ENCODE measurements at regions not wholly inside any gene's neighbourhood (a gene's known extent, or its start where the extent isn't known, plus 50 kb on each side); places are given as distances from the start of the nearest gene placed in this dataset.

GRCh38 chr10:89979726-89980125, 278.3 kb downstream of the KIF20B start:
- H3K27ac ChIP-seq (ENCODE audit: low read depth in 1 of 2, low read length in 2 of 2) = no peak overlapping the region
- TF ChIP-seq SP1 (IDR thresholded peaks at IDR 0.05) (no peak), NR2F2 (IDR thresholded peaks at IDR 0.05) (no peak), GABPA (IDR thresholded peaks at IDR 0.05 in 1 of 2, conservative IDR thresholded peaks at IDR 0.05 in 1 of 2) (no peak), TAF1 (conservative IDR thresholded peaks at IDR 0.05) (no peak), JUND (IDR thresholded peaks at IDR 0.05) (no peak), FOXA1 (IDR thresholded peaks at IDR 0.05) (no peak), RAD21 (IDR thresholded peaks at IDR 0.05) (no peak), YY1 (IDR thresholded peaks at IDR 0.05) (no peak), RXRA (IDR thresholded peaks at IDR 0.05) (no peak), ATF3 (IDR thresholded peaks at IDR 0.05) (no peak), HNF4G (IDR thresholded peaks at IDR 0.05) (no peak)
- no peaks in the 10 kb centered on the region for H3K27me3 ChIP-seq (ENCODE audit: control insufficient read depth in 4 of 4, insufficient read depth in 4 of 4, low read length in 3 of 4)
- no peak overlapping the region for H3K4me3 ChIP-seq (ENCODE audit: low read depth in 1 of 3, low read length in 3 of 3)
- no peaks in the 10 kb centered on the region for H3K9me3 ChIP-seq (ENCODE audit: control insufficient read depth in 4 of 4, low read length in 3 of 4)
- no peaks in the 10 kb centered on the region for H3K36me3 ChIP-seq (ENCODE audit: control insufficient read depth in 4 of 4, insufficient read depth in 3 of 4, low read depth in 1 of 4, low read length in 3 of 4)
- no peak for DNase-seq (ENCODE audit: low spot score)
- 59% methylated on average over 1 of the region's 1 CpG for WGBS
- H3K9ac ChIP-seq (ENCODE audit: low read depth in 1 of 2, low read length in 2 of 2) = no peak overlapping the region
- H3K4me1 ChIP-seq (ENCODE audit: control insufficient read depth in 4 of 4, insufficient read depth in 4 of 4, low read length in 3 of 4) = no peaks in the 10 kb centered on the region

- Histone ChIP-seq H3K9me3 (ENCODE audit: control insufficient read depth in 4 of 4, low read length in 3 of 4) (no peaks in the 10 kb centered on the region), H3K27ac (ENCODE audit: low read depth in 1 of 2, low read length in 2 of 2) (no peak overlapping the region), H3K36me3 (ENCODE audit: control insufficient read depth in 4 of 4, insufficient read depth in 3 of 4, low read depth in 1 of 4, low read length in 3 of 4) (no peaks in the 10 kb centered on the region), H3K9ac (ENCODE audit: low read depth in 1 of 2, low read length in 2 of 2) (no peak overlapping the region), H3K4me1 (ENCODE audit: control insufficient read depth in 4 of 4, insufficient read depth in 4 of 4, low read length in 3 of 4) (no peaks in the 10 kb centered on the region), H3K4me3 (ENCODE audit: low read depth in 1 of 3, low read length in 3 of 3) (no peak overlapping the region), H3K27me3 (ENCODE audit: control insufficient read depth in 4 of 4, insufficient read depth in 4 of 4, low read length in 3 of 4) (no peaks in the 10 kb centered on the region)
- WGBS = 73% methylated on average over 2 of the region's 2 CpGs
- TF ChIP-seq YY1 (IDR thresholded peaks at IDR 0.05) (no peak), ATF3 (IDR thresholded peaks at IDR 0.05) (no peak), RAD21 (IDR thresholded peaks at IDR 0.05) (no peak), EGR1 (IDR thresholded peaks at IDR 0.05; ENCODE audit: low read depth in 2 of 2) (no peak), JUND (IDR thresholded peaks at IDR 0.05) (no peak), TAF1 (conservative IDR thresholded peaks at IDR 0.05) (no peak)
- TF ChIP-seq, protein P1, sequence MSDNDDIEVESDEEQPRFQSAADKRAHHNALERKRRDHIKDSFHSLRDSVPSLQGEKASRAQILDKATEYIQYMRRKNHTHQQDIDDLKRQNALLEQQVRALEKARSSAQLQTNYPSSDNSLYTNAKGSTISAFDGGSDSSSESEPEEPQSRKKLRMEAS (IDR thresholded peaks at IDR 0.05) = no peak
- TF ChIP-seq, protein P2, sequence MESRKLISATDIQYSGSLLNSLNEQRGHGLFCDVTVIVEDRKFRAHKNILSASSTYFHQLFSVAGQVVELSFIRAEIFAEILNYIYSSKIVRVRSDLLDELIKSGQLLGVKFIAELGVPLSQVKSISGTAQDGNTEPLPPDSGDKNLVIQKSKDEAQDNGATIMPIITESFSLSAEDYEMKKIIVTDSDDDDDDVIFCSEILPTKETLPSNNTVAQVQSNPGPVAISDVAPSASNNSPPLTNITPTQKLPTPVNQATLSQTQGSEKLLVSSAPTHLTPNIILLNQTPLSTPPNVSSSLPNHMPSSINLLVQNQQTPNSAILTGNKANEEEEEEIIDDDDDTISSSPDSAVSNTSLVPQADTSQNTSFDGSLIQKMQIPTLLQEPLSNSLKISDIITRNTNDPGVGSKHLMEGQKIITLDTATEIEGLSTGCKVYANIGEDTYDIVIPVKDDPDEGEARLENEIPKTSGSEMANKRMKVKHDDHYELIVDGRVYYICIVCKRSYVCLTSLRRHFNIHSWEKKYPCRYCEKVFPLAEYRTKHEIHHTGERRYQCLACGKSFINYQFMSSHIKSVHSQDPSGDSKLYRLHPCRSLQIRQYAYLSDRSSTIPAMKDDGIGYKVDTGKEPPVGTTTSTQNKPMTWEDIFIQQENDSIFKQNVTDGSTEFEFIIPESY (IDR thresholded peaks at IDR 0.05) = no peak
- no peak for DNase-seq (ENCODE audit: low spot score)
Measured at GRCh38 chr10:89980166-89980565, 278.8 kb downstream of the KIF20B start.

- no peaks in the 10 kb centered on the region for H3K4me1 ChIP-seq (ENCODE audit: control insufficient read depth in 4 of 4, insufficient read depth in 4 of 4, low read length in 3 of 4)
- H3K27ac ChIP-seq (ENCODE audit: low read depth in 1 of 2, low read length in 2 of 2) = no peak overlapping the region
- H3K9me3 ChIP-seq (ENCODE audit: control insufficient read depth in 4 of 4, low read length in 3 of 4) = no peaks in the 10 kb centered on the region
- 47% methylated on average over 3 of the region's 3 CpGs for WGBS
- H3K4me3 ChIP-seq (ENCODE audit: low read depth in 1 of 3, low read length in 3 of 3) = no peak overlapping the region
- no peaks in the 10 kb centered on the region for H3K36me3 ChIP-seq (ENCODE audit: control insufficient read depth in 4 of 4, insufficient read depth in 3 of 4, low read depth in 1 of 4, low read length in 3 of 4)
- no peak for DNase-seq (ENCODE audit: low spot score)
- H3K27me3 ChIP-seq (ENCODE audit: control insufficient read depth in 4 of 4, insufficient read depth in 4 of 4, low read length in 3 of 4) = no peaks in the 10 kb centered on the region
- no peak overlapping the region for H3K9ac ChIP-seq (ENCODE audit: low read depth in 1 of 2, low read length in 2 of 2)
- TF ChIP-seq HNF4G (IDR thresholded peaks at IDR 0.05) (no peak), FOXA2 (IDR thresholded peaks at IDR 0.05) (no peak), SP1 (IDR thresholded peaks at IDR 0.05) (no peak), NR2F2 (IDR thresholded peaks at IDR 0.05) (no peak), YY1 (IDR thresholded peaks at IDR 0.05) (no peak), FOXA1 (IDR thresholded peaks at IDR 0.05) (no peak), JUND (IDR thresholded peaks at IDR 0.05) (no peak), RAD21 (IDR thresholded peaks at IDR 0.05) (no peak), EGR1 (IDR thresholded peaks at IDR 0.05; ENCODE audit: low read depth in 2 of 2) (no peak)
- TF ChIP-seq, protein P3, sequence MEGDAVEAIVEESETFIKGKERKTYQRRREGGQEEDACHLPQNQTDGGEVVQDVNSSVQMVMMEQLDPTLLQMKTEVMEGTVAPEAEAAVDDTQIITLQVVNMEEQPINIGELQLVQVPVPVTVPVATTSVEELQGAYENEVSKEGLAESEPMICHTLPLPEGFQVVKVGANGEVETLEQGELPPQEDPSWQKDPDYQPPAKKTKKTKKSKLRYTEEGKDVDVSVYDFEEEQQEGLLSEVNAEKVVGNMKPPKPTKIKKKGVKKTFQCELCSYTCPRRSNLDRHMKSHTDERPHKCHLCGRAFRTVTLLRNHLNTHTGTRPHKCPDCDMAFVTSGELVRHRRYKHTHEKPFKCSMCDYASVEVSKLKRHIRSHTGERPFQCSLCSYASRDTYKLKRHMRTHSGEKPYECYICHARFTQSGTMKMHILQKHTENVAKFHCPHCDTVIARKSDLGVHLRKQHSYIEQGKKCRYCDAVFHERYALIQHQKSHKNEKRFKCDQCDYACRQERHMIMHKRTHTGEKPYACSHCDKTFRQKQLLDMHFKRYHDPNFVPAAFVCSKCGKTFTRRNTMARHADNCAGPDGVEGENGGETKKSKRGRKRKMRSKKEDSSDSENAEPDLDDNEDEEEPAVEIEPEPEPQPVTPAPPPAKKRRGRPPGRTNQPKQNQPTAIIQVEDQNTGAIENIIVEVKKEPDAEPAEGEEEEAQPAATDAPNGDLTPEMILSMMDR (IDR thresholded peaks at IDR 0.05; ENCODE audit: low read depth, low read length, missing input control) = no peak
- TF ChIP-seq, protein P4, sequence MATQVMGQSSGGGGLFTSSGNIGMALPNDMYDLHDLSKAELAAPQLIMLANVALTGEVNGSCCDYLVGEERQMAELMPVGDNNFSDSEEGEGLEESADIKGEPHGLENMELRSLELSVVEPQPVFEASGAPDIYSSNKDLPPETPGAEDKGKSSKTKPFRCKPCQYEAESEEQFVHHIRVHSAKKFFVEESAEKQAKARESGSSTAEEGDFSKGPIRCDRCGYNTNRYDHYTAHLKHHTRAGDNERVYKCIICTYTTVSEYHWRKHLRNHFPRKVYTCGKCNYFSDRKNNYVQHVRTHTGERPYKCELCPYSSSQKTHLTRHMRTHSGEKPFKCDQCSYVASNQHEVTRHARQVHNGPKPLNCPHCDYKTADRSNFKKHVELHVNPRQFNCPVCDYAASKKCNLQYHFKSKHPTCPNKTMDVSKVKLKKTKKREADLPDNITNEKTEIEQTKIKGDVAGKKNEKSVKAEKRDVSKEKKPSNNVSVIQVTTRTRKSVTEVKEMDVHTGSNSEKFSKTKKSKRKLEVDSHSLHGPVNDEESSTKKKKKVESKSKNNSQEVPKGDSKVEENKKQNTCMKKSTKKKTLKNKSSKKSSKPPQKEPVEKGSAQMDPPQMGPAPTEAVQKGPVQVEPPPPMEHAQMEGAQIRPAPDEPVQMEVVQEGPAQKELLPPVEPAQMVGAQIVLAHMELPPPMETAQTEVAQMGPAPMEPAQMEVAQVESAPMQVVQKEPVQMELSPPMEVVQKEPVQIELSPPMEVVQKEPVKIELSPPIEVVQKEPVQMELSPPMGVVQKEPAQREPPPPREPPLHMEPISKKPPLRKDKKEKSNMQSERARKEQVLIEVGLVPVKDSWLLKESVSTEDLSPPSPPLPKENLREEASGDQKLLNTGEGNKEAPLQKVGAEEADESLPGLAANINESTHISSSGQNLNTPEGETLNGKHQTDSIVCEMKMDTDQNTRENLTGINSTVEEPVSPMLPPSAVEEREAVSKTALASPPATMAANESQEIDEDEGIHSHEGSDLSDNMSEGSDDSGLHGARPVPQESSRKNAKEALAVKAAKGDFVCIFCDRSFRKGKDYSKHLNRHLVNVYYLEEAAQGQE (IDR thresholded peaks at IDR 0.05) = no peak
- TF ChIP-seq, protein P1 (IDR thresholded peaks at IDR 0.05) = no peak
- TF ChIP-seq, protein P2 (IDR thresholded peaks at IDR 0.05) = no peak
Measured at GRCh38 chr10:89981891-89982290, 280.5 kb downstream of the KIF20B start.
